SK-N-SH treated with all-trans-retinoic acid at 6 μM for 48 hours (cell line): ENCODE measurements at regions not wholly inside any gene's neighbourhood (a gene's known extent, or its start where the extent isn't known, plus 50 kb on each side); places are given as distances from the start of the nearest gene placed in this dataset.

Experiments used
- BACH2 ChIP-seq: fragments of 250-450 bp; sonication (Bioruptor Pico); IDR thresholded peaks from 2 replicates; pipeline ENCODE4 v1.9.0; 2021; ENCODE audit warnings: mild to moderate bottlenecking, borderline replicate concordance
- GLIS3 ChIP-seq: fragments of 250-450 bp; sonication (Bioruptor Pico); IDR thresholded peaks from 2 replicates; pipeline ENCODE4 v1.5.0; 2020; ENCODE audit warnings: mild to moderate bottlenecking, moderate library complexity
- ISL1 ChIP-seq: fragments of 250-450 bp; sonication (Bioruptor Pico); IDR thresholded peaks from 2 replicates; pipeline ENCODE4 v2.1.2; 2022; ENCODE audit warnings: mild to moderate bottlenecking, moderate library complexity
- OSR1 ChIP-seq: fragments of 250-450 bp; sonication (Bioruptor Pico); IDR thresholded peaks from 2 replicates; pipeline ENCODE4 v1.8.0; 2022; ENCODE audit warnings: moderate library complexity, mild to moderate bottlenecking, inconsistent platforms
- RARB ChIP-seq: fragments of 250-450 bp; sonication (Bioruptor Pico); IDR thresholded peaks from 2 replicates; pipeline ENCODE4 v1.8.0; 2021; ENCODE audit warnings: mild to moderate bottlenecking, moderate library complexity
- SNAI2 ChIP-seq: fragments of 250-450 bp; sonication (Bioruptor Pico); IDR thresholded peaks from 2 replicates; pipeline ENCODE4 v1.5.0; 2020; ENCODE audit warnings: mild to moderate bottlenecking, moderate library complexity
- TOX ChIP-seq: fragments of 250-450 bp; sonication (Bioruptor Pico); IDR thresholded peaks from 2 replicates; pipeline ENCODE4 v1.8.0; 2021; ENCODE audit warnings: mild to moderate bottlenecking, moderate library complexity, borderline replicate concordance
- ZFP3 ChIP-seq: fragments of 250-450 bp; sonication (Bioruptor Pico); IDR thresholded peaks from 2 replicates; pipeline ENCODE4 v1.5.0; 2020; ENCODE audit warnings: mild to moderate bottlenecking, moderate library complexity
- ZFP30 ChIP-seq: fragments of 450-650 bp; formaldehyde crosslinking; IDR thresholded peaks from 2 replicates; pipeline ENCODE4 v1.5.0; 2022; ENCODE audit warnings: mild to moderate bottlenecking, moderate library complexity
- ZNF565 ChIP-seq: fragments of 450-650 bp; formaldehyde crosslinking; conservative IDR thresholded peaks from 2 replicates; pipeline ENCODE4 v1.5.0; 2020; ENCODE audit warnings: low read depth, mild to moderate bottlenecking, moderate library complexity
- TF ChIP-seq, protein P1 (sequence below): fragments of 250-450 bp; sonication (Bioruptor Pico); IDR thresholded peaks from 2 replicates; pipeline ENCODE4 v1.8.0; 2020; ENCODE audit warnings: mild to moderate bottlenecking, moderate library complexity, borderline replicate concordance
- TF ChIP-seq, protein P2 (sequence below): fragments of 250-450 bp; sonication (Bioruptor Pico); IDR thresholded peaks from 2 replicates; pipeline ENCODE4 v1.5.1; 2020; ENCODE audit warnings: low read depth, mild to moderate bottlenecking, moderate library complexity

DNA sequence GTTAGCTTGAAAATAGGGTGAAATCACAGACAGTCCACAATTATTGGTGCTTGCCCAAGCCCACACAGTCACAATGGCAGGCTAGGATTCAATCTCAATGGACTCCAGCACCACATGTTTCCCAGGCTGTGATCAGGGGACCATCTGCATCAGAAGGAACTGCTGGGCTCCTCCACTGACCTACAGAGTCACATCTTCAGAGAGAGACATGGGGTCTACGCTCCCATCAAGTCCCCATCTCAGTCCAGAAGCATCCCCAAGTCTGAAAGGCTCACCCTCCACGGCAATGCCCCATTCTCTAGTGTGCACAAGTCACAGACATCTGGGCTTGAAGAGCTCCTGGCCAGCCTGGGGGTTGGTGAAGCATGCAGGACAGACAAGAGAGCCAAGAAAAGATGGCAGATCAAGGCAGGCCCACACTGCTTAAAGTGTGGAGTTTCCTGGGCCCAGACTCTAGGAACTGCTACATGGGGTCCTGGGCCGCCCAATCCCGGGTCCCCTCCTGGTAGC is 262.5 kb downstream of the NPHP4 start:
- TF ChIP-seq, protein P1, sequence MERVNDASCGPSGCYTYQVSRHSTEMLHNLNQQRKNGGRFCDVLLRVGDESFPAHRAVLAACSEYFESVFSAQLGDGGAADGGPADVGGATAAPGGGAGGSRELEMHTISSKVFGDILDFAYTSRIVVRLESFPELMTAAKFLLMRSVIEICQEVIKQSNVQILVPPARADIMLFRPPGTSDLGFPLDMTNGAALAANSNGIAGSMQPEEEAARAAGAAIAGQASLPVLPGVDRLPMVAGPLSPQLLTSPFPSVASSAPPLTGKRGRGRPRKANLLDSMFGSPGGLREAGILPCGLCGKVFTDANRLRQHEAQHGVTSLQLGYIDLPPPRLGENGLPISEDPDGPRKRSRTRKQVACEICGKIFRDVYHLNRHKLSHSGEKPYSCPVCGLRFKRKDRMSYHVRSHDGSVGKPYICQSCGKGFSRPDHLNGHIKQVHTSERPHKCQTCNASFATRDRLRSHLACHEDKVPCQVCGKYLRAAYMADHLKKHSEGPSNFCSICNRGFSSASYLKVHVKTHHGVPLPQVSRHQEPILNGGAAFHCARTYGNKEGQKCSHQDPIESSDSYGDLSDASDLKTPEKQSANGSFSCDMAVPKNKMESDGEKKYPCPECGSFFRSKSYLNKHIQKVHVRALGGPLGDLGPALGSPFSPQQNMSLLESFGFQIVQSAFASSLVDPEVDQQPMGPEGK (CRISPR knock-in tag) = no peak
- TF ChIP-seq BACH2 (CRISPR knock-in tag) (no peak), ZFP3 (CRISPR knock-in tag) (no peak), TOX (no peak), ISL1 (CRISPR knock-in tag) (no peak), SNAI2 (CRISPR knock-in tag) (no peak), ZFP30 (CRISPR knock-in tag) (no peak), OSR1 (CRISPR knock-in tag) (no peak), RARB (CRISPR knock-in tag) (no peak), ZNF565 (CRISPR knock-in tag) (no peak), GLIS3 (CRISPR knock-in tag) (no peak)
- TF ChIP-seq, protein P2, sequence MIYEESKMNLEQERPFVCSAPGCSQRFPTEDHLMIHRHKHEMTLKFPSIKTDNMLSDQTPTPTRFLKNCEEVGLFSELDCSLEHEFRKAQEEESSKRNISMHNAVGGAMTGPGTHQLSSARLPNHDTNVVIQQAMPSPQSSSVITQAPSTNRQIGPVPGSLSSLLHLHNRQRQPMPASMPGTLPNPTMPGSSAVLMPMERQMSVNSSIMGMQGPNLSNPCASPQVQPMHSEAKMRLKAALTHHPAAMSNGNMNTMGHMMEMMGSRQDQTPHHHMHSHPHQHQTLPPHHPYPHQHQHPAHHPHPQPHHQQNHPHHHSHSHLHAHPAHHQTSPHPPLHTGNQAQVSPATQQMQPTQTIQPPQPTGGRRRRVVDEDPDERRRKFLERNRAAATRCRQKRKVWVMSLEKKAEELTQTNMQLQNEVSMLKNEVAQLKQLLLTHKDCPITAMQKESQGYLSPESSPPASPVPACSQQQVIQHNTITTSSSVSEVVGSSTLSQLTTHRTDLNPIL = no peak
